HepG2 (cell line): ENCODE measurements at regions not wholly inside any gene's neighbourhood (a gene's known extent, or its start where the extent isn't known, plus 50 kb on each side); places are given as distances from the start of the nearest gene placed in this dataset.

Experiments used
- AKAP8 ChIP-seq: sonication (generic); formaldehyde crosslinking; IDR thresholded peaks from 2 replicates; pipeline ENCODE4 v1.5.1; 2020; ENCODE audit warnings: mild to moderate bottlenecking, missing genetic modification reagents
- ESRRA ChIP-seq: sonication (generic); formaldehyde crosslinking; IDR thresholded peaks from 2 replicates; pipeline ENCODE4 v1.5.1; 2020; ENCODE audit warnings: mild to moderate bottlenecking, low read depth, missing genetic modification reagents
- NBN ChIP-seq: fragments of 450-650 bp; conservative IDR thresholded peaks from 2 replicates; pipeline ENCODE4 v1.6.1; 2017
- NFIC ChIP-seq: IDR thresholded peaks from 2 replicates; pipeline ENCODE4 v1.6.1; 2012; ENCODE audit warnings: mild to moderate bottlenecking, low read length, inconsistent platforms
- NR1H2 ChIP-seq: sonication (generic); formaldehyde crosslinking; IDR thresholded peaks from 2 replicates; pipeline ENCODE4 v1.8.1; 2022; ENCODE audit warnings: low read depth, missing genetic modification reagents, borderline replicate concordance
- SAP130 ChIP-seq: IDR thresholded peaks from 2 replicates; pipeline ENCODE4 v1.6.1; 2016; ENCODE audit warnings: low read depth
- SKI ChIP-seq: fragments of 450-650 bp; IDR thresholded peaks from one replicate; pipeline ENCODE4 v1.6.1; 2018; ENCODE audit warnings: mild to moderate bottlenecking; ENCODE audit not compliant: partially characterized antibody
- TP53 ChIP-seq: sonication (generic); formaldehyde crosslinking; conservative IDR thresholded peaks from 2 replicates; pipeline ENCODE4 v1.4.0; 2020; ENCODE audit warnings: missing genetic modification reagents
- ZNF782 ChIP-seq: sonication (generic); formaldehyde crosslinking; IDR thresholded peaks from 2 replicates; pipeline ENCODE4 v1.4.0; 2020; ENCODE audit warnings: missing genetic modification reagents, mild to moderate bottlenecking, borderline replicate concordance
- TF ChIP-seq, protein P1 (sequence below): sonication (generic); formaldehyde crosslinking; IDR thresholded peaks from 2 replicates; pipeline ENCODE4 v1.4.0; 2020; ENCODE audit warnings: missing genetic modification reagents, borderline replicate concordance
- TF ChIP-seq, protein P2 (sequence below): sonication (generic); formaldehyde crosslinking; IDR thresholded peaks from 2 replicates; pipeline ENCODE4 v1.4.0; 2020; ENCODE audit warnings: mild to moderate bottlenecking, missing genetic modification reagents
- TF ChIP-seq, protein P3 (sequence below): sonication (generic); formaldehyde crosslinking; IDR thresholded peaks from 2 replicates; pipeline ENCODE4 v1.9.0; 2021; ENCODE audit warnings: missing genetic modification reagents, borderline replicate concordance
- TF ChIP-seq, protein P4 (sequence below): sonication (generic); formaldehyde crosslinking; IDR thresholded peaks from 2 replicates; pipeline ENCODE4 v1.8.1; 2023; ENCODE audit warnings: mild to moderate bottlenecking, moderate library complexity, missing genetic modification reagents
- TF ChIP-seq, protein P5 (sequence below): sonication (generic); formaldehyde crosslinking; IDR thresholded peaks from 2 replicates; pipeline ENCODE4 v1.5.0; 2020; ENCODE audit warnings: missing genetic modification reagents, mild to moderate bottlenecking, borderline replicate concordance
- TF ChIP-seq, protein P6 (sequence below): sonication (generic); formaldehyde crosslinking; IDR thresholded peaks from 2 replicates; pipeline ENCODE4 v1.4.0; 2020; ENCODE audit warnings: missing genetic modification reagents

DNA sequence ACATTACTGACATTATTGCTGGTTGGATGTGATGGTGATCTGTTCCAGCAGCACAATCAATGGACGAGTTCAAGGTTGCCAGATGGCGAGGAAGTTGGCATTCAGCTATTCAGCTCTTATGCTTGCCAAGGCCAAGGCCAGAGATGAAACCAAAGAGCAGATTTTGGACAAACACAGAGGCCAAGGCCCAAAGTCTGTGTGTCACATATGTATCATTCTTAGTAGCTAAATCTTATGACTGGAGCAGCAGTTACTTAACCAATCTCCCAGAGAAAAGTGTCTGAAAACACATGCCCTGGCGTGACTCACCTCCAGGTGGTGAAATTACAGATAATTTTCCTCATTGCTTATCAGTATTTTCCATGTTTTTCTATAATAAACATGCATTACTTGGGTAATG lies 189.0 kb upstream of the EGFLAM start (continued):
- TF ChIP-seq, protein P1, sequence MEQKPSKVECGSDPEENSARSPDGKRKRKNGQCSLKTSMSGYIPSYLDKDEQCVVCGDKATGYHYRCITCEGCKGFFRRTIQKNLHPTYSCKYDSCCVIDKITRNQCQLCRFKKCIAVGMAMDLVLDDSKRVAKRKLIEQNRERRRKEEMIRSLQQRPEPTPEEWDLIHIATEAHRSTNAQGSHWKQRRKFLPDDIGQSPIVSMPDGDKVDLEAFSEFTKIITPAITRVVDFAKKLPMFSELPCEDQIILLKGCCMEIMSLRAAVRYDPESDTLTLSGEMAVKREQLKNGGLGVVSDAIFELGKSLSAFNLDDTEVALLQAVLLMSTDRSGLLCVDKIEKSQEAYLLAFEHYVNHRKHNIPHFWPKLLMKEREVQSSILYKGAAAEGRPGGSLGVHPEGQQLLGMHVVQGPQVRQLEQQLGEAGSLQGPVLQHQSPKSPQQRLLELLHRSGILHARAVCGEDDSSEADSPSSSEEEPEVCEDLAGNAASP (CRISPR knock-in tag), result peak; percentile 37; the same call in 1 of the 2 replicates
- TF ChIP-seq NFIC, result no peak; the same call in 1 of the 2 replicates
- TF ChIP-seq, protein P2, sequence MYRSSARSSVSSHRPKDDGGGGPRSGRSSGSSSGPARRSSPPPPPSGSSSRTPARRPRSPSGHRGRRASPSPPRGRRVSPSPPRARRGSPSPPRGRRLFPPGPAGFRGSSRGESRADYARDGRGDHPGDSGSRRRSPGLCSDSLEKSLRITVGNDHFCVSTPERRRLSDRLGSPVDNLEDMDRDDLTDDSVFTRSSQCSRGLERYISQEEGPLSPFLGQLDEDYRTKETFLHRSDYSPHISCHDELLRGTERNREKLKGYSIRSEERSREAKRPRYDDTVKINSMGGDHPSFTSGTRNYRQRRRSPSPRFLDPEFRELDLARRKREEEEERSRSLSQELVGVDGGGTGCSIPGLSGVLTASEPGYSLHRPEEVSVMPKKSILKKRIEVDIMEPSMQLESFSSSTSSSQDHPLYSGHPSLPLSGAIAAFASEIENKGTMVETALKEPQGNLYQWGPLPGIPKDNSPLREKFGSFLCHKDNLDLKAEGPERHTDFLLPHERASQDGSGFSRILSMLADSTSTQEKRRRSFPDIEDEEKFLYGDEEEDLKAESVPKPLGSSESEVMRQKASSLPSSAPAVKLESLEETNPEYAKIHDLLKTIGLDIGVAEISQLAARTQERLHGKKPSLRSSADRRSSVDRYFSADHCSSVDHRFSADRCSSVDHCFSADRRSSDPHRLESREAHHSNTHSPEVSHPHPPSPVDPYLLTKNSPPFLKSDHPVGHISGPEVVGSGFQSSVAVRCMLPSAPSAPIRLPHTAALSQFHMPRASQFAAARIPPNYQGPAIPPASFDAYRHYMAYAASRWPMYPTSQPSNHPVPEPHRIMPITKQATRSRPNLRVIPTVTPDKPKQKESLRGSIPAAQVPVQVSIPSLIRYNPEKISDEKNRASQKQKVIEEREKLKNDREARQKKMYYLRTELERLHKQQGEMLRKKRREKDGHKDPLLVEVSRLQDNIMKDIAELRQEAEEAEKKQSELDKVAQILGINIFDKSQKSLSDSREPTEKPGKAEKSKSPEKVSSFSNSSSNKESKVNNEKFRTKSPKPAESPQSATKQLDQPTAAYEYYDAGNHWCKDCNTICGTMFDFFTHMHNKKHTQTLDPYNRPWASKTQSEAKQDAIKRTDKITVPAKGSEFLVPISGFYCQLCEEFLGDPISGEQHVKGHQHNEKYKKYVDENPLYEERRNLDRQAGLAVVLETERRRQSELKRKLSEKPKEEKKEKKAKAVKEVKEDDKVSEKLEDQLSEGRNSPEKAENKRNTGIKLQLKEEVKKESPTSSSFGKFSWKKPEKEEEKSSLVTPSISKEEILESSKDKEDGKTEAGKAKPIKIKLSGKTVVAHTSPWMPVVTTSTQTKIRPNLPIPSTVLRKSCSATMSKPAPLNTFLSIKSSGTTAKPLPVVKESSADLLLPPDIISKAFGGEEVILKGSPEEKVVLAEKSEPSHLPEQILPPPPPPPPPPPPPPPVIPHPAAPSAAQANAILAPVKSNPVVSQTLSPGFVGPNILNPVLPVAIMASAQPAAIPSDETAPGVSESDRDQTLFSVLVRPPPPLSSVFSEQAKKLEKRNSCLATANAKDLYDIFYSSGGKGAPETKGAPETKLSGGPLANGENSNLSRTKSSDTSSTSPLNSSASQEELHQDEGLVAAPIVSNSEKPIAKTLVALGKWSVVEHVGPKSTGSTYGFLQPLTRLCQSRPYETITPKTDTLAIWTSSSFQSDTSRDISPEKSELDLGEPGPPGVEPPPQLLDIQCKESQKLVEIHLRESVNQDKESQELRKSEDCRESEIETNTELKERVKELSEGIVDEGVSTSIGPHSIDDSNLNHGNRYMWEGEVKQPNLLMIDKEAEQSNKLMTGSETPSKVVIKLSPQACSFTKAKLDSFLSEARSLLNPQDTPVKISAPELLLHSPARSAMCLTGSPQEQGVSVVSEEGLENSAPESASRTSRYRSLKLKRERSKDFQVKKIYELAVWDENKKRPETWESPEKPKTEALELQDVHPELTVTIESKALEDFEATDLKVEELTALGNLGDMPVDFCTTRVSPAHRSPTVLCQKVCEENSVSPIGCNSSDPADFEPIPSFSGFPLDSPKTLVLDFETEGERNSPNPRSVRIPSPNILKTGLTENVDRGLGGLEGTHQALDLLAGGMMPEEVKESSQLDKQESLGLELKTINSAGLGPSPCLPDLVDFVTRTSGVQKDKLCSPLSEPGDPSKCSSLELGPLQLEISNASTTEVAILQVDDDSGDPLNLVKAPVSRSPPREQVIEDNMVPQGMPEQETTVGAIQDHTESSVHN (CRISPR knock-in tag), result no peak
- TF ChIP-seq NR1H2 (CRISPR knock-in tag), result no peak
- TF ChIP-seq, protein P3, sequence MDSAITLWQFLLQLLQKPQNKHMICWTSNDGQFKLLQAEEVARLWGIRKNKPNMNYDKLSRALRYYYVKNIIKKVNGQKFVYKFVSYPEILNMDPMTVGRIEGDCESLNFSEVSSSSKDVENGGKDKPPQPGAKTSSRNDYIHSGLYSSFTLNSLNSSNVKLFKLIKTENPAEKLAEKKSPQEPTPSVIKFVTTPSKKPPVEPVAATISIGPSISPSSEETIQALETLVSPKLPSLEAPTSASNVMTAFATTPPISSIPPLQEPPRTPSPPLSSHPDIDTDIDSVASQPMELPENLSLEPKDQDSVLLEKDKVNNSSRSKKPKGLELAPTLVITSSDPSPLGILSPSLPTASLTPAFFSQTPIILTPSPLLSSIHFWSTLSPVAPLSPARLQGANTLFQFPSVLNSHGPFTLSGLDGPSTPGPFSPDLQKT (CRISPR knock-in tag), result no peak
- 0 out of 2 replicates have a peak, but pooled peaks have one; percentile 17 for TF ChIP-seq SAP130 (CRISPR knock-in tag)
- no peak for TF ChIP-seq ZNF782 (CRISPR knock-in tag)
- TF ChIP-seq, protein P4, sequence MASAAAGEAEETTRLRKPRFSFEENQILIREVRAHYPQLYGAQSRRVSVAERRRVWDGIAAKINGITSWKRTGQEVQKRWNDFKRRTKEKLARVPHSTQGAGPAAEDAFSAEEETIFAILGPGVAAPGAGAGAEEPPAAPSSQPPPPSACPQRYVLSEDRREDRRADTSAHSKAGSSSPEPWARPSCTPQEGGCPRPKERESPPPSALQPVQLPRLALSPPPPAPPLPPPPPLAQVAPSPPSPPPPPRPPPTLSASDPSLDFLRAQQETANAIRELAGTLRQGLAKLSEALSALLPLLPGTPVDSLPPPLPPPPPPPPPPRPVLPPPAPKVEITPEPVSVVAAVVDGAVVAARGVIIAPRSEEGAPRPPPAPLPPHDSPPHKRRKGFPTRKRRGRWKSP, result no peak
- TF ChIP-seq, protein P5, sequence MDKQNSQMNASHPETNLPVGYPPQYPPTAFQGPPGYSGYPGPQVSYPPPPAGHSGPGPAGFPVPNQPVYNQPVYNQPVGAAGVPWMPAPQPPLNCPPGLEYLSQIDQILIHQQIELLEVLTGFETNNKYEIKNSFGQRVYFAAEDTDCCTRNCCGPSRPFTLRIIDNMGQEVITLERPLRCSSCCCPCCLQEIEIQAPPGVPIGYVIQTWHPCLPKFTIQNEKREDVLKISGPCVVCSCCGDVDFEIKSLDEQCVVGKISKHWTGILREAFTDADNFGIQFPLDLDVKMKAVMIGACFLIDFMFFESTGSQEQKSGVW (CRISPR knock-in tag), result no peak
- TF ChIP-seq, protein P6, sequence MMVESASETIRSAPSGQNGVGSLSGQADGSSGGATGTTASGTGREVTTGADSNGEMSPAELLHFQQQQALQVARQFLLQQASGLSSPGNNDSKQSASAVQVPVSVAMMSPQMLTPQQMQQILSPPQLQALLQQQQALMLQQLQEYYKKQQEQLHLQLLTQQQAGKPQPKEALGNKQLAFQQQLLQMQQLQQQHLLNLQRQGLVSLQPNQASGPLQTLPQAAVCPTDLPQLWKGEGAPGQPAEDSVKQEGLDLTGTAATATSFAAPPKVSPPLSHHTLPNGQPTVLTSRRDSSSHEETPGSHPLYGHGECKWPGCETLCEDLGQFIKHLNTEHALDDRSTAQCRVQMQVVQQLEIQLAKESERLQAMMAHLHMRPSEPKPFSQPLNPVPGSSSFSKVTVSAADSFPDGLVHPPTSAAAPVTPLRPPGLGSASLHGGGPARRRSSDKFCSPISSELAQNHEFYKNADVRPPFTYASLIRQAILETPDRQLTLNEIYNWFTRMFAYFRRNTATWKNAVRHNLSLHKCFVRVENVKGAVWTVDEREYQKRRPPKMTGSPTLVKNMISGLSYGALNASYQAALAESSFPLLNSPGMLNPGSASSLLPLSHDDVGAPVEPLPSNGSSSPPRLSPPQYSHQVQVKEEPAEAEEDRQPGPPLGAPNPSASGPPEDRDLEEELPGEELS (CRISPR knock-in tag), result peak; percentile 27; the same call in 1 of the 2 replicates
- TF ChIP-seq SKI, result peak; percentile 96
- no peak for TF ChIP-seq TP53 (CRISPR knock-in tag)
- TF ChIP-seq NBN, result no peak
- TF ChIP-seq AKAP8 (CRISPR knock-in tag), result no peak
- no peak for TF ChIP-seq ESRRA (CRISPR knock-in tag)
